Right atrium auricular region (tissue), 2 donors: ENCODE measurements at regions not wholly inside any gene's neighbourhood (a gene's known extent, or its start where the extent isn't known, plus 50 kb on each side); places are given as distances from the start of the nearest gene placed in this dataset.
A peak's percentile ranks its signal among the peaks of the same experiment; 100 is the strongest.
"Not testable (repeated sequence)": the region's sequence is repeated elsewhere in the genome, so short reads cannot be mapped to it uniquely, and the experiment has no call there.

Experiments used
- DNase-seq: peaks from one replicate; pipeline ENCODE4 v3.0.0-alpha.2; 2019; ENCODE audit warnings: low spot score
- H3K27ac ChIP-seq, 2 donors: fragments of 200-600 bp; sonication (generic); 1 replicate in 1 of 2; 2 replicates in 1 of 2; pipeline ENCODE4 v1.5.1; 2016 to 2019
- H3K27me3 ChIP-seq, 2 donors: fragments of 200-600 bp; sonication (generic); one replicate each; pipeline versions ENCODE4 v1.5.1 to v1.6.0; 2017 to 2019
- H3K36me3 ChIP-seq: fragments of 200-600 bp; sonication (generic); one replicate; pipeline ENCODE4 v1.5.1; 2016
- H3K4me1 ChIP-seq, 2 donors: fragments of 200-600 bp; sonication (generic); one replicate each; pipeline versions ENCODE4 v1.5.1 to v1.6.0; 2017 to 2019
- H3K4me3 ChIP-seq, 2 donors: fragments of 200-600 bp; sonication (generic); 1 replicate in 1 of 2; 2 replicates in 1 of 2; pipeline ENCODE4 v1.5.1; 2017 to 2019; ENCODE audit warnings: mild to moderate bottlenecking in 1 of 2, moderate library complexity in 1 of 2
- H3K9me3 ChIP-seq, 2 donors: fragments of 200-600 bp; sonication (generic); one replicate each; pipeline ENCODE4 v1.5.1; 2019
- CTCF ChIP-seq, 2 donors: fragments of 200-600 bp; sonication (generic); IDR thresholded peaks; one replicate each; pipeline ENCODE4 v1.5.1; 2019; ENCODE audit warnings: antibody characterized with exemption in 2 of 2

GRCh38 chr1:224004552-224005315 lies 109.2 kb upstream of the FBXO28 start:
- not testable (repeated sequence) for H3K9me3 ChIP-seq, DNase-seq, H3K4me1 ChIP-seq, H3K27me3 ChIP-seq, H3K4me3 ChIP-seq, H3K27ac ChIP-seq, H3K36me3 ChIP-seq
- TF ChIP-seq CTCF (IDR thresholded peaks at IDR 0.05), result peak in 1 of 2 donors; percentile 30

DNA sequence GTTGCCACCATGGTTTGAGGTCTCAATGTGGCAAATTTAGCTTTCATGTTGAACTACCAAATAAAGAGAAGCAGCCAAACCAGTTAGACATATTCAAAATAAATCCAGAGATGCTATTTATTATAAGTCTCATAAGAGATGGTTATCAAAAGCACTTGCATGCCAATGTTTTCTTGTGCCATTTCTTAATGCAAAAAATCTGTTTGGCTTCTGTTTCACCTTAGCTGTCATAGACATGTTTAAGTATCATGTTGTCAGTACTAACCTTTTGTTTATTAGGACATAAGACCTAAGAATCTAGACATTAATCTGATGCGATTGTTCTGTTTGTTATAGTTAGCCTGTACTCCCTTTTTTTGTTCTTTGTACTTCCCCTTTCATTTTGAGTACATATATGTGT lies 110.0 kb upstream of the FBXO28 start:
- H3K9me3 ChIP-seq, H3K27ac ChIP-seq, DNase-seq: not testable (repeated sequence)

GRCh38 chr1:224001757-224002156 lies 112.2 kb upstream of the FBXO28 start:
- not testable (repeated sequence) for DNase-seq, H3K4me3 ChIP-seq, H3K9me3 ChIP-seq, H3K27ac ChIP-seq, H3K27me3 ChIP-seq, H3K36me3 ChIP-seq, H3K4me1 ChIP-seq

More for the DNA sequence above, 110.0 kb upstream of the FBXO28 start:
- not testable (repeated sequence) for H3K36me3 ChIP-seq, H3K27me3 ChIP-seq, H3K4me1 ChIP-seq, H3K4me3 ChIP-seq

DNA sequence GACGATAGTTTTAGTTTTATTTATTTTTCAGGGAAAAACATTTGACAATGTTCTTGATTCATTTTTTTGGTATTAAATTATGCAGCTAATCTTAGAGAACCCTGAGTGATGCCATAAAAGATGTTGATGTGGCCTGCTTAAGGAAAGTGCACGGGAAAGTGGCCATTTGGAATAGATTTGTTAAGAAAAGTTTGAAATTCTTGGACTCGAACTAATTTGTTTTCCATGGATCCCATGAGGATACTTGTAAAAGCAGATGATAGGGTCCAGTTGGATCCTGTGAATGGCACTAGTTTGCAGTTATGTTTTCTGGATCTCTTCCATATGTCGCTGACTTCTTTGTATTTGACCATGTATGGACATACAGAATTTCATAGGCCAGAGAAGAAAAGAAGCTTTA lies 114.2 kb upstream of the FBXO28 start:
- not testable (repeated sequence) for H3K27me3 ChIP-seq, H3K4me1 ChIP-seq, H3K4me3 ChIP-seq, DNase-seq, H3K36me3 ChIP-seq, H3K9me3 ChIP-seq
- peak overlapping the region in 1 of 2 donors; percentile 56 for H3K27ac ChIP-seq

GRCh38 chr1:223998676-223999455 lies 115.0 kb upstream of the FBXO28 start:
- peak overlapping the region in 1 of 2 donors; percentile 56 for H3K27ac ChIP-seq
- not testable (repeated sequence) for H3K4me3 ChIP-seq, H3K9me3 ChIP-seq, DNase-seq, H3K27me3 ChIP-seq, H3K4me1 ChIP-seq, H3K36me3 ChIP-seq

DNA sequence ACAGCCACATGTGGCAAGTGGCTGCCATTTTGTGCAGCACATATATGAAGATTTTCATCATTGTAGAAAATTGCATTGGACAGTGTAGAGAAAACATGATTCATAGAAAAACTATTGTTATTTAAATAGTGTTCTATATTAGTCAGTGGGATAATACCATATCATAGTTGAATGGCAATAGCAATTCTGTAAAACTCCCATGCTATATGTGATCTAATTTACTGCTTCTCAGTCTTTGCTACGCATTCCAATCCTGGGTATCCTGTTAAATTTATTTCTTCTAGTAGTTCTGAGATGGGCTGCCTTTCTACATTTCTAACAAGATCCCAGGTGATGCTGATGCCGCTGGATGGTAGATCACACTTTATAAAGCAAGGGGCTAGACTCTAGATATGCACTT lies 117.5 kb upstream of the FBXO28 start:
- H3K27ac ChIP-seq, H3K4me3 ChIP-seq, H3K9me3 ChIP-seq, DNase-seq, H3K27me3 ChIP-seq, H3K36me3 ChIP-seq, H3K4me1 ChIP-seq: not testable (repeated sequence)

DNA sequence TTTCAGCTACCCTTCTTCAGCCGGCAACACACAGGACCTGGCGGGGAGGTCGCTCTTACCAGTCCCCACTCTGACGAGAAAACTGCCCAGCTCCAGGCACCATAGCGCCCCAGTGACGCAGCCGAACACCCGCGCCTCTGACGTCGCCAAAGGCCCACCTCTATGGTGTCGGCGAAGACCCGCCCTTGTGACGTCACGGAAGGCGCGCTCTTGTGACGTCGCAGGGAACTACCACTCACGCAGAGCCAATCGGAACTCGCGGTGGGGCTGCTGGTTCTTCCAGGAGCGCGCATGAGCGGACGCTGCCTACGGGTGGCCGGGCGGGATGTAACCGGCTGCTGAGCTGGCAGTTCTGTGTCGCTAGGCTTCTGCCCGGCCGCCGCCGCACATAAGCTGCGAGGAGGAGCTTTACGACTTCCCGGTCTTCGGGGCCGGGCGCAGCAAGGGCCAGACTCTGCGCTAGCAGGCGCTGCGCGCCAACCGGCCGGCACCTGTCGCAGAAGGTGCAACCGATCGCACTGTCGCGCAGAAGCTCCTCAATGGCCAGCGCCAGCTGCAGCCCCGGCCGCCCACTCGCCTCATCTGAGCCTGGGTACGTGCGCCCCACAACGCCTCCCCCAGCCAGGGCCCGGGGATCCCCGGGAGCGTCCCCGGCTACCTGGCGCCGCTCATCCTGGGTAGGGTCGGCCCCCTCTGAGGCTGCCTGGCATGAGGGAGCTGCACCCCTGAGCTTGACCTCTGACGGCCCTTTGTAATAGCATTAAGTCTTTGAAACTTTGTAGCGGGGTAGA lies 121.3 kb upstream of the FBXO28 start:
- not testable (repeated sequence) for H3K27me3 ChIP-seq, H3K4me1 ChIP-seq, H3K9me3 ChIP-seq, H3K36me3 ChIP-seq
- DNase-seq, result peak; percentile 100
- H3K27ac ChIP-seq, result peak overlapping the region; percentile 82 to 85
- H3K4me3 ChIP-seq, result peak overlapping the region; percentile 76 to 81

DNA sequence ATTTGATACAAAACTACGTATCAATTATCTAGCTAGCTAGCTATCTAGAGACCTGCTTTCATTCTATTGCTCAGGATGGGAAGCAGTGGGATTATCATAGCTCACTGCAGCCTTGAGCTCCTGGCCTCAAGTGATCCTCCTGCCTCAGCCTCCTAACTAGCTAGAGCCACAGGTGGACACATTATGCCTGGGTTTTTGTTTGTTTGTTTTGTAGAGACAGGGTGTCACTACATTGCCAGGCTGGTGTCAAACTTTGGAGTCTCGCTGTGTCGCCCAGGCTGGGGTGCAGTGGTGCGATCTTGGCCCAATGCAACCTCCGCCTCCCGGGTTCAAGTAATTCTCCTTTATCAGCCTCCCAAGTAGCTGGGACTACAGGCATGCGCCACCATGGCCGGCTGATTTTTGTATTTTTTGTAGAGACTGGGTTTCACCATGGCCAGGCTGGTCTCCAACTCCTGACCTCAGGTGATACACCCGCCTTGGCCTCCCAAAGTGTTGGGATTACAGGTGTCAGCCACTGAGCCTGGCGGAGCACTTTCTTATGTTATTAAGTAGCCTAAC lies 122.5 kb upstream of the FBXO28 start:
- H3K27me3 ChIP-seq, H3K27ac ChIP-seq, H3K4me3 ChIP-seq, H3K9me3 ChIP-seq, H3K36me3 ChIP-seq, DNase-seq, H3K4me1 ChIP-seq: not testable (repeated sequence)

DNA sequence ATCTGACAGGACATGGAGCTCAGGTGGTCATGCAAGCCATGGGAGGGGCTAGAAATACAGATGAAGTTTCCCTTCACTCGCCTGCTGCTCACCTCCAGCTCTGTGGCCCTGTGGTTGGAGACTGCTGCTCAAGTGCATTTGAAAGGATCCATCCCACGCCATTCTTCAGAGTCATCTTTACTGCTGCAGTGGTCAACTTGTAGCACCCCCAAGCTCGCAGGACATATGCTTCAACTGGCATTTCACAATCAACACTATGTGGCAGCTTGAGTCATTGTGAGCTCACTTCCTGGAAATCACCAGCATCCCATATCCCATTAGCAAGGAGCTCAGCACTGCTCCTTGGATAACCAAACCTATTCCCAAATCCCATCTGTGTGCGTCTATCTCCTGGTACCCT lies 116.2 kb upstream of the TP53BP2 start:
- not testable (repeated sequence) for H3K27me3 ChIP-seq, H3K9me3 ChIP-seq, H3K36me3 ChIP-seq, H3K4me3 ChIP-seq, H3K27ac ChIP-seq, H3K4me1 ChIP-seq, DNase-seq

GRCh38 chr1:223952801-223953200 lies 107.1 kb upstream of the TP53BP2 start:
- H3K9me3 ChIP-seq, H3K4me1 ChIP-seq, H3K27ac ChIP-seq, H3K27me3 ChIP-seq, H3K36me3 ChIP-seq, DNase-seq, H3K4me3 ChIP-seq: not testable (repeated sequence)

GRCh38 chr1:223951551-223951950 lies 105.8 kb upstream of the TP53BP2 start:
- H3K36me3 ChIP-seq, DNase-seq, H3K9me3 ChIP-seq, H3K27me3 ChIP-seq, H3K4me1 ChIP-seq, H3K4me3 ChIP-seq, H3K27ac ChIP-seq: not testable (repeated sequence)

GRCh38 chr1:223949944-223950343 lies 104.2 kb upstream of the TP53BP2 start:
- H3K27ac ChIP-seq, H3K36me3 ChIP-seq, DNase-seq, H3K4me3 ChIP-seq, H3K9me3 ChIP-seq, H3K27me3 ChIP-seq, H3K4me1 ChIP-seq: not testable (repeated sequence)

DNA sequence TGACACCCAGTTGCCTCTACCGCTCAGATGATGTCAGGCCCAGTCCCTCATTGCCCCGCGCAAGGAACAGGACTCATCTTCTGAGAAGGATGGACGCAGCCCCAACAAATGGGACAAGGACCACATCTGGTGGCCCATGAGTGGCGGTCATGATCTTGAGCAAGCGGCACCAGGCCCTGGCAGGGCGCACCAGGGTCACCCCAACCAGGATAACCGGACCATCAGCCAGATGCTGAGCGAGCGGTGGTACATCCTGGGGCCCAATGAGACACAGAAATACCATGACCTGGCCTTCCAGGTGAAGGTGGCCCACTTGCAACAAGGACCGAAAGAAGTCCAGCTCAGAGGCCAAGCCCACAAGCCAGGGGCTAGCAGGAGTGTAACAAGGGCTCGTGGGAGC lies 102.3 kb upstream of the TP53BP2 start:
- H3K4me3 ChIP-seq, H3K4me1 ChIP-seq, H3K27me3 ChIP-seq, H3K27ac ChIP-seq, H3K36me3 ChIP-seq, H3K9me3 ChIP-seq, DNase-seq: not testable (repeated sequence)
